ENCODE measurements at regions not wholly inside any gene's neighbourhood (a gene's known extent, or its start where the extent isn't known, plus 50 kb on each side); places are given as distances from the start of the nearest gene placed in this dataset.
"Not testable (repeated sequence)": the region's sequence is repeated elsewhere in the genome, so short reads cannot be mapped to it uniquely, and the experiment has no call there.

GRCh38 chr3:81851176-81851575, 89.7 kb upstream of the GBE1 start:
- DNase-seq (ENCODE audit: low spot score) = no peak

GRCh38 chr3:81846988-81847387, 85.5 kb upstream of the GBE1 start:
- no peak for DNase-seq (ENCODE audit: low spot score)

- DNase-seq (ENCODE audit: low spot score) = no peak
These were observed 80.1 kb upstream of the GBE1 start for GRCh38 chr3:81841540-81841939.

- DNase-seq (ENCODE audit: low spot score) = no peak
These were observed 78.2 kb upstream of the GBE1 start for GRCh38 chr3:81839504-81840094.

GRCh38 chr3:81838457-81838856, 77.0 kb upstream of the GBE1 start:
- no peak for DNase-seq (ENCODE audit: low spot score)

GRCh38 chr3:81837071-81837593, 75.7 kb upstream of the GBE1 start:
- no peak for DNase-seq (ENCODE audit: low spot score)

GRCh38 chr3:81829937-81830336, 68.5 kb upstream of the GBE1 start:
- no peak for DNase-seq (ENCODE audit: low spot score)

- DNase-seq (ENCODE audit: low spot score) = not testable (repeated sequence)
These were observed 67.8 kb upstream of the GBE1 start for GRCh38 chr3:81829272-81829671.

GRCh38 chr3:81823882-81824395, 62.5 kb upstream of the GBE1 start:
- peak; percentile 7 for DNase-seq (ENCODE audit: low spot score)

GRCh38 chr3:81823086-81823485, 61.6 kb upstream of the GBE1 start:
- DNase-seq (ENCODE audit: low spot score) = no peak

GRCh38 chr3:81816473-81817250, 55.2 kb upstream of the GBE1 start:
- peak; percentile 2 for DNase-seq (ENCODE audit: low spot score)

GRCh38 chr3:81812098-81812497, 50.7 kb upstream of the GBE1 start:
- not testable (repeated sequence) for DNase-seq (ENCODE audit: low spot score)
